ENCODE measurements at regions not wholly inside any gene's neighbourhood (a gene's known extent, or its start where the extent isn't known, plus 50 kb on each side); places are given as distances from the start of the nearest gene placed in this dataset.

DNA sequence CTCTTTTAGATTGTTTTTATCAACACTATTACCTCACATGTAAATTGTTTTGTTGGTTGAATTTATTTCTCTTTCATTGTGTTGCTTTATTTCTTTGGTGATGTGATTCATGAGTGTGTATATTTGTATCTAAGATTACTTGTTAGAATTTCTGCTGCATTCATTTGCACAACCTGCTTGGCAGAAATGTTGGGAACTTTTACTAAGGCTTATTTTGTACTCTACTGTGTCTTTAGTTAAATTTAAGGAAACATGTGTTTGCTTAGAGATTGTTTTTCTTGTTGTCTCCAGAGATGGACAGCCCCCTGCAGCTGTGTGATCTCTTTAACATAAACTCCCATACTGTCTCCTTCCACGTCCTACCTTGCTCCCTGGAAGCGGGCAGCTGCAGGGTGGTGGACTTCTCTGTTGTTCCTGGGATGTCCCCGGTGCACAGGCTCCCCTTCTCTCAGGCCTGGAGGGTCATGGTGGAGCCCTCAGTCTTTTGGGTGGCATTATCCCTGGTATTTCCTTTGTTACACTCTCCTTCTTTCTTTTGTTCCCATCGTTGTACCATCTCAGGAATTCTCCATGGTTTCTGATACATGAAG, 212.0 kb upstream of the SPRY2 start:
- no peak for DNase-seq
- H3K27ac ChIP-seq, result no peak overlapping the region
- no peaks in the 10 kb centered on the region for H3K27me3 ChIP-seq (replicated peaks)
- no peaks in the 10 kb centered on the region for H3K36me3 ChIP-seq (replicated peaks)
- TF ChIP-seq, protein P1, sequence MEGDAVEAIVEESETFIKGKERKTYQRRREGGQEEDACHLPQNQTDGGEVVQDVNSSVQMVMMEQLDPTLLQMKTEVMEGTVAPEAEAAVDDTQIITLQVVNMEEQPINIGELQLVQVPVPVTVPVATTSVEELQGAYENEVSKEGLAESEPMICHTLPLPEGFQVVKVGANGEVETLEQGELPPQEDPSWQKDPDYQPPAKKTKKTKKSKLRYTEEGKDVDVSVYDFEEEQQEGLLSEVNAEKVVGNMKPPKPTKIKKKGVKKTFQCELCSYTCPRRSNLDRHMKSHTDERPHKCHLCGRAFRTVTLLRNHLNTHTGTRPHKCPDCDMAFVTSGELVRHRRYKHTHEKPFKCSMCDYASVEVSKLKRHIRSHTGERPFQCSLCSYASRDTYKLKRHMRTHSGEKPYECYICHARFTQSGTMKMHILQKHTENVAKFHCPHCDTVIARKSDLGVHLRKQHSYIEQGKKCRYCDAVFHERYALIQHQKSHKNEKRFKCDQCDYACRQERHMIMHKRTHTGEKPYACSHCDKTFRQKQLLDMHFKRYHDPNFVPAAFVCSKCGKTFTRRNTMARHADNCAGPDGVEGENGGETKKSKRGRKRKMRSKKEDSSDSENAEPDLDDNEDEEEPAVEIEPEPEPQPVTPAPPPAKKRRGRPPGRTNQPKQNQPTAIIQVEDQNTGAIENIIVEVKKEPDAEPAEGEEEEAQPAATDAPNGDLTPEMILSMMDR (IDR thresholded peaks at IDR 0.05; ENCODE audit: low read depth, low read length, missing control alignments), result no peak
- in situ Hi-C loops (cut with HindIII; ENCODE audit: low pct_ligation_motif_present, low sequenced_read_pairs), result no loop called here
- H3K4me3 ChIP-seq (ENCODE audit: low read depth, low read length), result no peak overlapping the region

DNA sequence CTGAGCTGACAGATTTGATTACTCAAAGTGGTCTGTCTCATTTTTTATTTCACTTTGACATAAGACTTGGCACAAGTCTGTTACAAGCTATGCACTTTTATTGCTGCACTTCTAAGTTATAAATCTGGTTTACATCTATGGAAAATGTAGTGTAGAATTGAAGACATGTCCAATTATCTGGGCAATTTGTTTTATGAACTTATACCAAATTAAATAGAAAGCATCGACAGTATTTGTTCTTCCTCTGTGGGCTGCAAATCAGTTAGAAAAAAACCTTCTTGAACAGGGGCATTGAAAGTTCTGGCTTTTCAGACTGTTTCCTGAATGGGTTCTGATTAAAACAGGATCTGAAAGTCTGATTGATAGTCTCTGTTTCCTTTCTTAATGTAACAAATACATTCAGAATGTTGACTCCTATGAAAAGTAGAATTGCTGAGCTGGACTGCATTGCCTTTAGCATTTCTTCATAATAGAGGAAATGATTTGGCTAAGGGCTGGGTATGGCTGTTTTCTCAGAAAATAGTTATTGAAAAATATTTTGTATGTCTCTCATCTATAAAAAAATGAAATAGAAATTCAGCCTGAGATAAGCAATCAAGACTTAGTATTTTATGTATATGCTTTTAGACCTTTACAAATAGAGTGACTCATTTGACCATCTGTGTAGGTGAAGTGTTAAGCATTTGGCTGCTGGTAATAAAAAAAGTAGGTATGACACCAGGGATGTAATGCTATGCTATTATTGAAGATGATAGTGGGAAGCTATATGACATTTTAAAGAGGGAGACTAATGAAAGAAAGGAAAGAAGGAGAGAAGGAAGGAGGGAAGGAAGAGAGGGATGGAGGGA, 210.9 kb upstream of the SPRY2 start:
- in situ Hi-C loops (cut with HindIII; ENCODE audit: low pct_ligation_motif_present, low sequenced_read_pairs), result no loop called here
- Histone ChIP-seq H3K4me3 (ENCODE audit: low read depth, low read length) (no peak overlapping the region), H3K36me3 (replicated peaks) (no peaks in the 10 kb centered on the region), H3K27me3 (replicated peaks) (no peaks in the 10 kb centered on the region), H3K27ac (no peak overlapping the region)
- TF ChIP-seq, protein P1 (IDR thresholded peaks at IDR 0.05; ENCODE audit: low read depth, low read length, missing control alignments), result no peak
- no peak for DNase-seq

DNA sequence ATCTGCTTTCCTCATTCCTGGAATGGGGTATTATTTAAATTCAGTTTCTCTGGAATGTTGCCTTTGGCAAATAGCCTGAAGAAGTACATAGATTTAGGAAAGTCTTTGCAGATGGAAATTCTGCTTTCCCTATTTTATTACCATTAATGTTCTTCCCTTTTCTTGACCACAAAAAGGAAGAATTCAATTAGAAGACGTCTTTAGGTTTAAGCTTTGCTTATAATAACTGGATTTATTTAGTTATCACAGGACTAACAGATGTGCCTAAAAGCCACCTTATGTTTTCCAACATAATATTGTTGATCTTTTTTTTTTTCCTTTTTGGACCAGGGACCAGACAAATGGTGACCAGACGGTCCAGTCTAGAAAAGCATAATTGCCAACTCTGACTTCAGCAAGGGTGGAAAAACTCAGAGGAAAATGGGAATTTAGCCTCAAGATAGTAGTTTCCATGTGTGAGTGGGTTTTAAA, 210.1 kb upstream of the SPRY2 start:
- no peak for DNase-seq
- in situ Hi-C loops (cut with HindIII; ENCODE audit: low pct_ligation_motif_present, low sequenced_read_pairs), result no loop called here
- H3K27ac ChIP-seq, result no peak overlapping the region

DNA sequence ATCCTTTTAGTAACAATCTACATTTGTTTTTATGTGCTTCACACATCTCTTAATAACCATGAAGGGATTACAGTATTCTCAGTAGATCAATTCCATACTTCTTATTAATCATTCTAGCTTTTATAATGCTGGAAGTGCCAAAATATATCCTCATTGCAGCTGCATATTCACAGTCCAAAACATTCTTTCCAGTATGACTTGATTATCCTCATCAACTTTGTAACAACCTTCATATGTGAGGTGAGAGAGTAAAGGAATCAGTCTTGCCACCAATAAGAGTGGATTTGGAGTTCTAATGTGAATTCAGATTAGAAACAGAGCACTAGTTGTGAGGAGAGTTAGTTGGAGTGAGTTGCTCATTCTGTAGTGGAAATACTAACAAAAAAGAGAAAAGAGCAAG, 208.0 kb upstream of the SPRY2 start:
- H3K36me3 ChIP-seq (replicated peaks), result no peaks in the 10 kb centered on the region
- no peak for DNase-seq
- TF ChIP-seq, protein P1 (IDR thresholded peaks at IDR 0.05; ENCODE audit: low read depth, low read length, missing control alignments), result no peak
- H3K4me3 ChIP-seq (ENCODE audit: low read depth, low read length), result no peak overlapping the region
- no peaks in the 10 kb centered on the region for H3K27me3 ChIP-seq (replicated peaks)
- H3K27ac ChIP-seq, result no peak overlapping the region
- in situ Hi-C loops (cut with HindIII; ENCODE audit: low pct_ligation_motif_present, low sequenced_read_pairs), result no loop called here

More for the DNA sequence above, 210.1 kb upstream of the SPRY2 start:
- no peak overlapping the region for H3K4me3 ChIP-seq (ENCODE audit: low read depth, low read length)
- no peaks in the 10 kb centered on the region for H3K36me3 ChIP-seq (replicated peaks)
- no peaks in the 10 kb centered on the region for H3K27me3 ChIP-seq (replicated peaks)
- TF ChIP-seq, protein P1 (IDR thresholded peaks at IDR 0.05; ENCODE audit: low read depth, low read length, missing control alignments), result no peak

DNA sequence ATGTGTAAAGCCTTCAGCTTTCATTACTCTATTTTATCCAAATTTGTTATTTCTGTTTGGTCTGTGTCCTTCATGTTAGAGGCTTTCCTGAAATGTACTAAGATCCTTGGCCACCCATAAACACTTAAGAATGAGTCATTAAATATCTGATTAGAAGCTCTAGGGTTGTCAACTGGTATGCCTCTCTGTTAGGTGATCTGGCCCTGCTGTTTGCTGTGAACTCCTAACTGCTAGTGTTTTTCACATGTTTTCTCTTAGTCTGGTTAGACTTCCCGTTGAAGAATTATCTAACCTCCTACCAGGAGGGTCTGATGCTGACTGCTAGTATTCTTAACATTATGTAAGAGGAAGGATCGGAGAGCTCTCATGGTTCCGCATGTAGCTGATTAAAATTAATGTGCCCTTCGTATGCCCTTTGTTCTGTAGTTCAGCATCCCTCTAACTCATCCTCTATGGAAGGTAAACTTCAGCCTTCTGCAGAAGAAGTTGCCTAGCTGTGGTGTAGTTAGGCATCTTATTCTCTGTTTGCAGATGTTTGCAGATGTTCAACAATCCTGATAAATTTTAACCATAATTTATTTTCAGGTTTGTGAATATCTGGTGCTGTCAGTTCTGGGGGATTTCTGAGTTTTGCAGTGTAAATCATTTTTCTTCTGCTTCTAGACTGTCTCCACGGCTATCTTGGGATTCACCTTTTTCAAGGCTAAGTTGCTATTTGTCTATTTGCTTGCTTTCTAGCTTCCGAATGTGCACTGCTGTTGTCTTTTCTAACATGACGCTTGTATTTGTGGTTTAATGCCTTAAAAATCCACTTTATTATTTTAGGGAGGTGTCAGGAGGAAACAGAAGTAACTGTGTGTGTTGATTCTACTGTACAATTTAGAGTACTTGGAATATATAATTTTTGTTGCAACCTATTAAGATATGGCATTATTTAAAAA, 207.2 kb upstream of the SPRY2 start:
- in situ Hi-C loops (cut with HindIII; ENCODE audit: low pct_ligation_motif_present, low sequenced_read_pairs), result no loop called here
- H3K27me3 ChIP-seq (replicated peaks), result no peaks in the 10 kb centered on the region
- TF ChIP-seq, protein P1 (IDR thresholded peaks at IDR 0.05; ENCODE audit: low read depth, low read length, missing control alignments), result no peak
- H3K36me3 ChIP-seq (replicated peaks), result no peaks in the 10 kb centered on the region
- H3K27ac ChIP-seq, result no peak overlapping the region
- H3K4me3 ChIP-seq (ENCODE audit: low read depth, low read length), result no peak overlapping the region
- peak; percentile 37 for DNase-seq
